NCI-H2107 (cell line): ENCODE measurements at regions not wholly inside any gene's neighbourhood (a gene's known extent, or its start where the extent isn't known, plus 50 kb on each side); places are given as distances from the start of the nearest gene placed in this dataset.
A peak's percentile ranks its signal among the peaks of the same experiment; 100 is the strongest.

ENCODE experiments used
- DNase-seq: peaks from one replicate; lab custom pipeline; 2025; lab: John Stamatoyannopoulos, UW

DNA sequence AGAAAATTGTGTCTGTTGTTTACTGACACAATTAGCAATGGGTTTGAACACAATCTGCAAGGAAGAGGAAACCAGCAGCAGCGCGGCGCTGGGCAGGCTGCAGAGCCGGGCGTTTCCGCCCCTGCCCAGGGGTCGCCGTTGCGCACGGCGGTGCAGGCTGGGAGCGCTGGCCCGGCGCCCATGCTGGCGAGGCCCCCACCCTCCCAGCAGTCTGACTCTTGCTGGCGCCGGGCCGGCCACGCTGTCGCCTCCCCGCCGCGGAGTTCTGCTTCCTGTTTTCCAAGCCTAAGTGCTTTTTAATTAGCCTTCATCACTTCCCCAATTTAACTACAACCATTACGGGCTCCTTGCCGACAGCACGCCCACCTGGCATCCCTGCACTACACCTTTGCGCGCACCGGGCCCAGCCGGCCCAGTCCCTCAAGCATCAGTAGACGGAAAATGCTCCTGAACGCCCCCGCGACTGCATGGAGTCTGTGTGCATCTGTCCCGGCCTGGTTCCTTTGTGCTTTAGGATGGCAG lies 212.1 kb downstream of the GXYLT1 start:
- peak; percentile 69 for DNase-seq

DNA sequence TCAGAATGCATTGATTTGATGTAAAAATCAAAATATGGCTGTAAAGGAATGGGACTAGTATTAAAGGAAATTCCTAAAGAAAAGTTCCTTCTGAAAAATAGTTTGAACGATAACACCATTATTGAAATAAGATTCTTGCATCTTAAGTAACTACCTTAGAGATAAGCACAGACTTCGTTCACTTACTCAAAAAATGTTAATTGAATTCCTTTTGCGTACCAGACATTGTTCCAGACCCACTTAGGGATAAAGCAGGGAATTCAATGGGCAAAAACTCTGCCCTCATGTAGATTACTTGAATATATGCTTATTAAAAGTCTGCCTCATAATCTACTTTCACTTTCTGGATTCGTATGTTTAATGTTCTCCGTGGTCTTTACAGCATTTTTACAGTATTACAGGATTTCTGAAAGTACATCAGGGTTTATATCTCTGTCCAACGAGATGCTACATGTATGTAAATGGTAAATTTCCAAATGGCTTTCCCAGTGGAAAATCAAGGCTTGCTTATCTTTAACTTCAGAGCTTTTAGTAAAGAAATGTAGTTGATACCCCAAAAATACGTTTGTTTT lies 213.7 kb downstream of the GXYLT1 start:
- no peak for DNase-seq

DNA sequence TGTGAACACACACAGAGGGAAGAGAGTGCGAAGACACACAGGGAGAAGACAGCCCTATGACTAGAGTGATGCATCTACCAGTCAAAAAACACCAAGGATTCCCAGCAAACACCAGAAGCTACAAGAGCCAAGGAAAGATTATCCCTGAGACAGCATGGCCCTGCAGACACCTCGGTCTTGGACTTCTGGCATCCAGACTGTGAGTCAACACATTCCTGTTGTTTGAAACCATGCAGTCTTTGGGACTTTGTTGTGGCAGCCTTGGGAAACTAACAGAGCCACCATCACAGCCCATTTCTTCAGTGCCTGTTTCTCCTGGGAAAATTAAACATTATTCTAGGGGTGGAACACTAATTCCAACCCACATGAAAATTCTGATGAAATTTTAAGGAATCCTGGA lies 220.6 kb downstream of the GXYLT1 start:
- DNase-seq: no peak

DNA sequence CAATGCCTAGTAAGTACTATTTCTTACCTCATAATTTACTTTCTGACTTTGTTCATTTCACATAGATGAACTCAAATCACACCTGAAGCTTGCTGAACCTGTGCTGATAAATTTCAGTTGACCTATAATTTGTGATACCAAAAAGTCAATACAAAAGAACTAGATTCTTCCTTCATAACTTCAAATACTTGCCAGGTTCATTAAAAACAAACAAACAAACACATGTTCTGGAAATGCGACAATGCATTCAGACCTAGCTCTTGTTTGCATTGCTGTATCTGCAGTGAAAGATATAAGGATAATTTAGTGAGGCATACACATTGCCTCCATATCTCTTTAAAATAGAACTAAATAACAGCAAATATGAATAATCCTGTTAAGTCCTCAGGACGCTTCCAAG lies 221.3 kb downstream of the GXYLT1 start:
- DNase-seq: no peak

DNA sequence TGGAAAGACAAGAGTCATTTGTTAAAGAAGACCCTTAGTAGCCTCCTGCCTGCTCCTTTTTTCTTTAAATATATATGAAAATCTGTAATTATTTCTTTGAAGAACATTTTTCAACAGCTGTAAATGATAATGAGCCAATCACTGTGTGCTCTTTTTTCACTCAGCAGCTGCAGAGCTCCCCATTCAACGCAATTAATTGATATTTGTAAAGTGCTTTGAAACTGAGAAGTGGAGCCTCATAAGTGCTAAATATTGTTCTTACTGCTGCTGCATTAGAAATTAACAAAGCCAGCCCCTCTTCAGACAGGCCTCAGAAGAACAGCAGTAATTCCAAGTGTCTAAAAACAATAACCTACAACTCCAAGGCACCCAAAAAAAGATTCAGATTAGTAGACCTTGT lies 224.3 kb downstream of the GXYLT1 start:
- no peak for DNase-seq

DNA sequence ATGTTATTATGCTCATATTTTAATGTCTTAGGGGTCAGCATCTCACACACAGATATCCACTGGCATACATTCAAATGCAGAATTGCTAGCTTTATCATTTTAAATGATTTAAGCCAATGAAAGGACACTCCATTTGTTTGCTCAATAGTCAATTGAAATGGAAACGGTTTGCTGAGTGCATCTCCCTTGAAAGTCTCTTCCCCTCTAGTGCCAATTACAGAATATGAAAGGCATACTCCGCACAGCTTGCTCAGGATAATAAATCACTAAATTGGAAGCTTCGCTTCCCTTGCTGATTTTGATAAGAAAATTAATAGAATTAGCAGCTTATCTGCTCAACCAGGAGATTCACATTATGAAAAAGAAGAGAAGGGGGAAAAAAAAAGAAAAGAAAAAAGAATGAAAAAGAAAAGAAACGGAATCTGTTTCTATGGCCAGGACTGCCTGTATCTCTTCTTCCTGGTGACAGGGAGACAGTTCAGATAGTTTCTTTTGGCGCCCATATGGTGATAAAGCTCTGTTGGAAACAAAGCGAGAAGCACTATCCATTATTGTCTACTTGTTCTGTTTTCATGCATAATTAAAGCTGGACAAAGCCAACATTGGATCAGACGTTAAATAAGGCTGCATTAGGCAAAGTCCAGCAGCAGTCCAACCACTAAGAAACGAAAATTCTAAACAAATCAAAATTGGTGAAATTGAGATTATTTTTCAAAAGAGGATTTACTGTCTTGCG lies 225.0 kb downstream of the GXYLT1 start:
- no peak for DNase-seq

DNA sequence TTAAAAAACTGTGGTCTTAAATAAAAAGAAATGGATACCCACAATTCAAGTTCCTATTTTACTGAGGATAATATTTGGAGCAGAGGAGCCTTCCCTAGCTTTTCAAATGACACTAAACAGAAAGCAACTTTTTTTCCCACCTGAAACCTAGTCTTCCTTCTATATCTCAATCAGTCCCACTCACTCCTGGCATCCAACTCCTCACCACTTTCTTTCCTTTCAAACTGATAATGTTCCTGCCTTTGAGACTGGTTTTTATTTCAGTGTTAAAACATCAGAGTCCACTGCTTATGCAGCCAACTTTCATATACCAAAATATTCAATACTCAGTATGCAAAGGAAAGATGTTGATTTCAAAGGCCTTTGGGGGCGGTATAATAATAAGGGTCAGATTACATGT lies 225.6 kb downstream of the GXYLT1 start:
- no peak for DNase-seq

DNA sequence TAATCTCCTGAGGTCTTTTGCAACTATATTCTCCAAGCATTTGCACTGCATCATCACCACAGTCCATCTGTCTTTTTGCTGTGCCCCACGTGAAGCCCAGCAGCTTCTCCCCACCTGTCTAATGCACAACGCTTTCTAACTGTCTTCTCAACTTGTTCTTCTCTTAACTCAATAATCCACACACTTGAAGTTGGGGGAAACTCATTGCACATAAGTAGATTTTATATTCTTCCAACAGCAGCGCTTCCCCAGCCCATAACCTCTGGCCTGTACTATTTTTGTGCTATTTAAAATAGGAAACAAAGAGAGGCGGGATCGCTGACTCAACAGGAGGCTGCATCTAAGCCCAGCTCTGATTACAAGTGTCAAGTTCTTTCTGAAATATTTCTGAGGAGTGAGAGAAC lies 226.7 kb downstream of the GXYLT1 start:
- no peak for DNase-seq

DNA sequence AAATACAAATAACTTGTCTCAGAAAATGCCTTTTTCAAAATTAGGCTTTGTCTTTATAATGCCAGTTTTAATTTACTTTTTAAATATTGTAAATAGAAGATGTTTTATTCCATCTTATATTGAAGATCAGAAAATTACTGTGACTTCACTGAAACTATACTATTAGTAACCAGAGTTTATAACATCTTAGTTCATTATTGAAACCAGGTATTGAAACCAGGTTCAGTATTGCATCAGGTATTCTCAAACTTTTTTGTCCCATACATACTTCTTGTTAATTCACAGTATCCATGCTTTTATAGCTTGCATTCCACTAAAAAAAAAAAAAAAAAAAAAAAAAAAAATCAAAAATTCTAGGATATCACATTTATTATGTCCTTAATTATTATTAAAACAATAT lies 227.5 kb downstream of the GXYLT1 start:
- no peak for DNase-seq

DNA sequence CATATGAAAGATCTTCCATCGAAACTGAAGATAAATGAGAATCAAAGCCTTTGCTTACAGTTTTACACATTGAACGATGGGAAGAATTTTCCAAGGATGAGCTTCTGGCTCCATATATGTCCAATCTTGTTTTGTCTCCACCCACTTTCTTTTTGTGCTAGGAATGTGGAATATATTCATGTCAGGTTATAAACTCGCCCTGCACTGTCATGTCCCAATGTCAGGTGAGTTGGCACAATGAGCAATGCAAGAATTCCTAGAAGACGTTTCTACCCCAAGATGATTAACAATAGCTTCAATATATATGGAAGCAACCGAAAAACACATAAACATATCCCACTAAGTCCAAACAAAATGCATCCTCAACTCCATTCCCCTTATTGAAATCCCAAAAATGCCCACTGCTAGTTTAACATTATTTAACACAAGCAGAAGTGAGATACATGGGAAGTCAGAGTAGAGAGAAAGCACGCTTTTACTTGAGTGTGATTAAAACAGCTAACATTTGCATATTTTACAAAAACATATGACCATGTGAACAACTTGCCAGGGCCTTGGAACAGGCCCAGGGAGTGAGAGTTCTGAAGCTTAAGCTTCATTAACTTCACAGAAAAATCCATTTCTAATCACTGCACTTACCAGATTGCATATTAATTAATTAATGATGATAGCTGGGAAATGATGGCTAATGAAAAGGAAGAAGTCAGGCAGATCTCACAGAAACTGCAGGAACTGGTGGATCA lies 233.9 kb downstream of the GXYLT1 start:
- no peak for DNase-seq

DNA sequence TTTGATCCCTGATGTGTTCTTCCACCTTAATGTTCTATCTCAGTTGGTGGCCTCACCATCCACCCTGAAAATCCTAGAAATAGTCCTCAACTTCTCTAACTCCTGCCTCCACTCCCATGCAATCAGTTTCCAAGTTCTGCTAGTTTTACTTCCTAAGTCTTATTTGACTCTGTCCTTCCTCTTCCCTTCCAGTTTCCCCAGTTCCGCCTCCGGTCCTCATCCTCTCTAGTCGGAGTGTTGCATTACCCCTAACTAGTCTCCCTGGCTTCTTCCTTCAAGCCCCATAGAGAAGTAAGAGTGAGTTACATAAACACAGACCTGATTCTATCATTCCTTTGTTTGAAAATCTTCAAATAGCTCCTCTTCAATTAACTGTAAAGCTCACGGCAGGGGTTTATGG lies 236.5 kb downstream of the GXYLT1 start:
- DNase-seq: no peak

DNA sequence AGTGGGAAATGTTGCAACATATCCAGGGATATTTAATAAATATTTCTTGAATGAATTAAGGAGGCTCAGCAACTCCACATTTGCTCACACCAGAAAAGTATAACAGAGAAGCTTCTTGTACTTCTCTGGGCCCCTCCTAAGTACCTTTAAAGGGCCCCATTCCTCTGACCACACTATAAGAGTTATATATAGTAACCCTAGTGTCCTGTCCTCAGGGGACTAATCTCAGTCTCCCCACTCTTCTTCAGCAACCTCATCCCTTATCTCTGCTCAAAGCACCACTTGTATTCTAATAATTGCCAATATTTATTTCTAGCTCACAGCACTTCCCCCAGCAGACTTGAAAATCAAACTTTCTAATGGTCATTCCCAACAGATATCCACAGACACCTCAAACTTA lies 237.1 kb downstream of the GXYLT1 start:
- DNase-seq: no peak

DNA sequence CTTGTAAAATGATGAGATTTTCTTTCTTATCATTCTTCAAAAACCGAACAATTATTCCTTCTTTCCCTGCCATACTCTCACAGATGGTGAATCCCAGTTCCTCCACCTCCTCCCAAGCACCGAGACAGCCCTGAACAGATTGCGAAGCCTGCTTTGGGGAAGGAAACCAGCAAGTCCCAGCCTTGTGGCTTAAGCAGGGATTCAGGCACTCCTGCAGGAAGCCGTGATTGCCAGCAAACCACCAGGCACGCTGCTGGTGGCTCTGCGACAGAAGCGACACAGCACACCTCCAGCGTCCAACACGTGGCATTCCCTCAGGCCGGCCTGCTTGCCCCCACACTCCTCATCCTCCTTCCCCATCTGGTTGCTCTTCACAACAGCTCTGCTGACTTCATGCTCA lies 237.7 kb downstream of the GXYLT1 start:
- DNase-seq: no peak

DNA sequence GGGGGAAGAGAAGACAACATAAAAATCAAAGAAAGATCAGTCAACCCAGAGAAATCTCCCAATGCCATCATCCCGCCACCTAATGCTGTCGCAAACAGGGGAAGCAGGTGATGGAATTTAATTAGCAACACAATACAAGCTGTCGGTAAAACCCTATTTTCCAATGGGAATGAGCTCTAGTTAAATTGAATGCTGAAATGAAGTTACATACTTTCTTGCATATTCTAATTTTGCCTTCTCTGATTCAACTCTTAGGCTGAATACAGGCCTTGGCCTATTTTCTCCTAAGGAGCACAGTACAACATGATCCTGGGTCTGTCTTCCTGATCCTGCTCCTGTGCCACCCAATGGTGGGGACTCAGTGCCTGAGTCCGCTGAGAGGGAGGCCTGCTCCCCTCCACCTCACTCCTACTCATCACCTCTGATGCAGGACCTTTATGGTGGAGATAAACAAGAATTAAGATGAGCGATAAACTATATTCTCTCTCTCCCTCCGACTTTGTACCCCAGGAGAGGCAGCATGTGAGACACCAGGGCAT lies 238.8 kb downstream of the GXYLT1 start:
- DNase-seq: no peak

DNA sequence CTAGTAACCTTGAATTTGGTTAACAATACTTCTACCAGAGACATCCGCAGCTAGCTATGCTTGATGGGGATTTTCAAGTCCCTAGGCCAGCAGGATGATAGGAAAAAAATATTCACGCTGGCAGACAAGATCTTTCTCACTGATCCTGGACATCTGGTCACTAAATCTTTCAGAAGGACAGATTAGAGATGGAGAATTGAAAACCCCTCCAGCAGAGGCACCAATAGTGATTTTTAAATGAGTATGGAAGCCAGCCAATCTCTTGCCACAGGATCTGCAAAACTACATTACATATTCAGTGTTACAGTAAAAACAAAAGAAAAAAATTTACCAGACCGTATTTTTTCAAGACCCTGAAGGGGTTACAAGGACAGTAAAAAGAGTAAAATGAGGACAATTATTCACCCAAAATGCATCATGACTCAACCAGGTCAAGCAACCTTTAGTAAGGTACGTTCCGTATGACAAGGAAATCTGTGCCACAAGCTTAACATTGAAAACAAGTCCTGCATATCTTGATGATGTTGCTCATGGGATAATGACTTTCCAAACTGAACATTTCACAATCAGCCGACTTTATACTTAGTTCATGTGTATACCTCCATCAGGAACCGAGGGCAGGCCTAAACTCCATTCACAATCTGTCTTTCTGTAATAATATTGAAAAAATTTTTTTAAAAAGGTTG lies 239.5 kb downstream of the GXYLT1 start:
- DNase-seq: no peak

DNA sequence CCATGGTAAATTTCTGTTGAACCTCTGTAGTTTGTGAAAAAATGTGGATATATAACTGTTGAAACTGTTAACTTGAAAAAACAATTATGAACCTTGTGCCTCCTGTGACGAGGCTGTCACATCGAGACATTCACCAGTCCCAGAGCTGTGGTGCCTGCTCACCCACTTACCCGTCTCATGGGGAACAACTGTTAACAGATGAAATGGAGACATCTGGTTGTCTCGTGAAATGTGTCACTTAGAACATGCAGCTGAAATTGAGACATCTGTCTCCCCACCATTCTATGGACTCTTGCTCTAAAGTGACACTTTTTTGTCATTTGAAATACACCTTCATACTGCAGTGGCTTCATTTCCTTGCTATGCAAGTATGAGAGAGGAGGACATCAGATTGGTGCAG lies 240.6 kb downstream of the GXYLT1 start:
- DNase-seq: no peak

DNA sequence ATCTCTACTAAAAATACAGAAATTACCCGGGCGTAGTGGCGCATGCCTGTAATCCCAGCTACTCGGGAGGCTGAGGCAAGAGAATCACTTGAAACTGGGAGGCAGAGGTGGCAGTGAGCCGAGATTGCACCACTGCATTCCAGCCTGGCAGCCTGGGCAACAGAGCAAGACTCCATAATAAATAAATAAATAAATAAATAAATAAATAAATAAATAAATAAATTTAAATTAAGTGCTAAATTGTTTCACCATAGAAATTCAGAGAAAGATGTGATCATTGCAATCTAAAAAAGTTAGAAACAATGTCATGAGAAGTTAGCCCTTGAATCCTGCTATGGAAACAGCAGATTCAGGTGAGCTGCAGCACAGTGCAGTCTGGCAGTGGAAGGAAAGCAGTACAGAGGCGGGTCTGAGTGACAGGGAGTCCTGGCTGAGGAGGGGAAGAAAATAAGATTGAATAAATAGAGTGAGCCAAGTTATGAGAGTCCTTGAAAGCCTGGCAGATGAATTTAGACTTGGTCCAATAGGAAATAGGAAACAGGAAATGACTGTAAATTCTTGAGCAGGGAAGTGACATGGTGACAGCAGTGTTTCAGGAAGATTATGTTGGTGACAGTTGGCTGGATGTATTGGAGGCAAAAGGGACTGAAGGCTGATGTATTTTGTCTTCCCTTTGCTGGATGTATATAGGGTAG lies 241.5 kb downstream of the GXYLT1 start:
- no peak for DNase-seq

DNA sequence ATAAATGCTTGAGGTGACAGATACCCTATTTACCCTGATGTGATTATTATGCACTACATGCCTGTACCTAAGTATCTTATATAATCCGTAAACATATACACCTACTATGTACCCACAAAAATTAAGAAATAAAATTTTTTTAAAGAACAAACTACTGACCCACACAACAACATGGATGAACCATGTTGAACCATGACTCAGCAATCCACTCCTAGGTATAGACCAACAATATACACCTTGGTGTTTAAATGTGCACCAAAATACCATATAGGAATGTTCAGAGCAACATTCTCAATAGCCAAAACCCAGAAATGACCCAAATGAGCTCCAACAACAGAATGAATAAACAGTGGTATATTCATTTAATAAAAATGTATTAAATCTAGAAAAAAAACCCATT lies 245.1 kb downstream of the GXYLT1 start:
- DNase-seq: no peak

DNA sequence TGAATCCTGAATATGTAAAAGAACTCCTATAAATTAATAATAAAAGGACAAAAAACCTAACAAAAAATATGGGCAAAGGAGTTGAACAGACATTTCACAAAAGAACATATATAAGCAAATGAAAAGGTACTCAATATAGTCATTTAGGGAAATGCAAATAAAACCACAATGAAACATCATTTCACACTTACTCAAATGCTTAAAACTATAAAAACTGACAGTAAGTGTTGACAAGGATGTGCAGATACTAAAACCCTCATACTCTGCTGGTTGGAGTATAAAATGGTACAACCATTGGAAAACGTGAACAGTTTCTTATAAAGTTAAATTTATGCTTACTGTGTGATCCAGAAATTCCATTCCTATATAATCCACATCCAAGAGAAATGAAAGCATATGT lies 247.1 kb downstream of the GXYLT1 start:
- no peak for DNase-seq

DNA sequence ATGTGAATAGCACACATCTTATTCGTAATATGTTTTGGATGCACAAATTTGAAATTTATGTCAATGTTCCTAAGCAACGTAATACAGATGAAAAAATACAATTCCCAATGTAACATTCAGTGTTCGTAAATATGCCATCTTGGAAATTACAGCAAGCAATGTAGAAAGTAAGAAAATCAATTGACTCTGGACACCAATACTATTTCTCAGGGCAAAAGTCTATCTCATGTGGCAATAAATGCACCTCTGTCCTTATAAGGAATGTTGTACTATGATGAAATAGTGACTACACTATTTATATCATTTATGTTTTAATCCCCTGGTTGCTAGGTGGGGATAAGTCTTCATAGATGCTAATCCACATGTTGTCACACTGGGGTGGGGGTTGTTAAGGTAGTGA lies 251.2 kb downstream of the GXYLT1 start:
- no peak for DNase-seq

DNA sequence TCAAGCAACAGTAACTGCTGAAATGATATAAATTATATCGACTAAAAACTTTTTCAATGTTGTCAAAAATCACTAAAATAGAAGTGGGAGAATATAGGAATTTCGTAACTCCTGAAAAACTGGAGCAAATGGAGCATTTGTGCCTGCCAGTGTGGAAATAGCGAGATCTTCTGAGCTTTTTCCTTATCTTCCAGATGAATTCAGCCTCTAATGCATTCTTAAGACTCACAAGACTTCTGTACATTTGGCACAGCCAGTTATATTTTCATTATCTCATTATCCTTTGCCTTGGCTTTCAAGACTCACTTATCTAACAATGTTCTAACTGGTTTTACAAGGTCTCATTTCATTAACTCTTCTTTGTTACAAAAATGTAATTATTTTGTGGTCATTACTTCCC lies 252.4 kb downstream of the GXYLT1 start:
- DNase-seq: no peak

DNA sequence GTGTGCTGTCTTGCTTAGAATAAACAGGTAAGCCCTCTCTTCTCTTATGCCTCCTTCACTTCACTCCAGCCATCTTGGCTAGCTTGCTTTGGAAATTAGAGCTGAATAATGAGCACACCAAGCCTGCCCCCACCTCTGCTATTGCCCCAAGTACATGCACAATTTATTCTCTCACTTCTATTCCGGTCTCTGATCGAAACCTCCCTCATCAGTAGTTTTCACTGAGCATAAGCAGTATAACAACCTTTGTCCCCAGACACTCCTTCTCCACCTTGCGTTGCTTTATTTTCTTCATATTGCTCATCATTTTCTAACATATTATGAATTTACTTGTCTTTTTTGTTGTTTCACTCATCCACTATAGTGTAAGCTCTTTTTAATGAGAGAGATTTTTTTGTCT lies 253.4 kb downstream of the GXYLT1 start:
- DNase-seq: no peak
